ENCODE measurements at regions not wholly inside any gene's neighbourhood (a gene's known extent, or its start where the extent isn't known, plus 50 kb on each side); places are given as distances from the start of the nearest gene placed in this dataset.

- TF ChIP-seq CTCF (conservative IDR thresholded peaks at IDR 0.05 in 1 of 2, IDR thresholded peaks at IDR 0.05 in 1 of 2; ENCODE audit: low read depth in 1 of 2, low read length in 2 of 2) (no peak), EZH2 (IDR thresholded peaks at IDR 0.05; ENCODE audit: low read length, missing control alignments) (no peak)
Measured at GRCh38 chr11:92763336-92763735, 206.1 kb upstream of the MTNR1B start.
